ENCODE measurements at regions not wholly inside any gene's neighbourhood (a gene's known extent, or its start where the extent isn't known, plus 50 kb on each side); places are given as distances from the start of the nearest gene placed in this dataset.

DNA sequence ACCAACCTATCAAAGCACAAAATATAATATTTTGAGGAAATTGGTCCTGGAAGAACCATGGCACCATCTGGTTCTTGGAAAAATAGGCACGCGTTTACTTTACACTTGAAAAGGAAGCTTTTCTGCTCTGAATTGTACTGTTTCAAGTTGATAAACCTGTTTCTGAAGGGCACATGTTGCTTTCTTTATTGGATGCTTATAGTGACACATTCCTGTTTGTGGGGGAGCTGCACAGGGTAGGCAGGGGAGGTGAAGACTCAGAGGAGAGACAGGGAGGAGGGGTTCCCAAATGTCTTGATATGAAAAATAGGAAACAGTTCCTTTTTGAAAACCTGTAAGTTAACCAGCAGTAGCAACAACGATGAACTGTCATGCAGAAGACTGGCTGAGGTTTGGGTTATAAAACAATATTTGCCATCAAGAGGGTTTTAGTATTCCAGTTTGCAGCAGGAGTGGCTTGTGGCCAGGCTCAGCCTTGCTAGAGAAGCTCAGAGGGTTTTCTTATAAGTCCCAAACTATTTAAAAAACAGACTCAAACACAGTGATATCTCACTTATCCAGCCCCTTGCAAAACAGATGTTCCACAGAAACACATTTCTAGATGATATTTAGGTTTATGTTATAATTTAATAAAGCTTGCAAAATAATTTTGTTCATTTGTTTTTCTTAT is 127.0 kb upstream of the MROH9 start:
- TF ChIP-seq, protein P1, sequence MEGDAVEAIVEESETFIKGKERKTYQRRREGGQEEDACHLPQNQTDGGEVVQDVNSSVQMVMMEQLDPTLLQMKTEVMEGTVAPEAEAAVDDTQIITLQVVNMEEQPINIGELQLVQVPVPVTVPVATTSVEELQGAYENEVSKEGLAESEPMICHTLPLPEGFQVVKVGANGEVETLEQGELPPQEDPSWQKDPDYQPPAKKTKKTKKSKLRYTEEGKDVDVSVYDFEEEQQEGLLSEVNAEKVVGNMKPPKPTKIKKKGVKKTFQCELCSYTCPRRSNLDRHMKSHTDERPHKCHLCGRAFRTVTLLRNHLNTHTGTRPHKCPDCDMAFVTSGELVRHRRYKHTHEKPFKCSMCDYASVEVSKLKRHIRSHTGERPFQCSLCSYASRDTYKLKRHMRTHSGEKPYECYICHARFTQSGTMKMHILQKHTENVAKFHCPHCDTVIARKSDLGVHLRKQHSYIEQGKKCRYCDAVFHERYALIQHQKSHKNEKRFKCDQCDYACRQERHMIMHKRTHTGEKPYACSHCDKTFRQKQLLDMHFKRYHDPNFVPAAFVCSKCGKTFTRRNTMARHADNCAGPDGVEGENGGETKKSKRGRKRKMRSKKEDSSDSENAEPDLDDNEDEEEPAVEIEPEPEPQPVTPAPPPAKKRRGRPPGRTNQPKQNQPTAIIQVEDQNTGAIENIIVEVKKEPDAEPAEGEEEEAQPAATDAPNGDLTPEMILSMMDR (conservative IDR thresholded peaks at IDR 0.05) = no peak
- no peak for TF ChIP-seq ZFX (IDR thresholded peaks at IDR 0.05)
